H9 (cell line): ENCODE measurements at regions not wholly inside any gene's neighbourhood (a gene's known extent, or its start where the extent isn't known, plus 50 kb on each side); places are given as distances from the start of the nearest gene placed in this dataset.

Experiments used
- DNase-seq: peaks from one replicate; pipeline ENCODE4 v3.0.0-alpha.2; 2017
- H2AFZ ChIP-seq: one replicate; pipeline ENCODE4 v1.6.1; 2013; ENCODE audit warnings: mild to moderate bottlenecking, low read length, control low read depth, moderate library complexity
- H2AK5ac ChIP-seq: 2 replicates; pipeline ENCODE4 v1.6.1; 2013; ENCODE audit warnings: low read length, control low read depth, mixed read lengths; ENCODE audit not compliant: insufficient read length
- H2BK120ac ChIP-seq: one replicate; pipeline ENCODE4 v1.6.1; 2013; ENCODE audit warnings: low read depth, mild to moderate bottlenecking, low read length, control low read depth, inconsistent platforms; ENCODE audit not compliant: poor library complexity, severe bottlenecking
- H2BK12ac ChIP-seq: 2 replicates; pipeline ENCODE4 v1.6.1; 2013; ENCODE audit warnings: low read length, control low read depth, mixed read lengths, low read depth; ENCODE audit not compliant: insufficient read length
- H2BK15ac ChIP-seq: 2 replicates; pipeline ENCODE4 v1.6.1; 2013; ENCODE audit warnings: low read depth, low read length, control low read depth
- H2BK20ac ChIP-seq: one replicate; pipeline ENCODE4 v1.6.1; 2013; ENCODE audit warnings: low read depth, mild to moderate bottlenecking, low read length, control low read depth, inconsistent platforms; ENCODE audit not compliant: poor library complexity, severe bottlenecking
- H2BK5ac ChIP-seq: 2 replicates; pipeline ENCODE4 v1.6.1; 2013; ENCODE audit warnings: low read length, control low read depth, mixed read lengths; ENCODE audit not compliant: insufficient read length
- H3K14ac ChIP-seq: 2 replicates; pipeline ENCODE4 v1.6.1; 2013; ENCODE audit warnings: low read length, control low read depth; ENCODE audit not compliant: insufficient read depth
- H3K18ac ChIP-seq: 2 replicates; pipeline ENCODE4 v1.6.1; 2013; ENCODE audit warnings: low read depth, mild to moderate bottlenecking, mixed read lengths, low read length, control low read depth; ENCODE audit not compliant: insufficient read length
- H3K23ac ChIP-seq: 2 replicates; pipeline ENCODE4 v1.6.1; 2013; ENCODE audit warnings: low read length, control low read depth, mixed read lengths, low read depth; ENCODE audit not compliant: insufficient read length
- H3K23me2 ChIP-seq: 2 replicates; pipeline ENCODE4 v1.6.1; 2013; ENCODE audit warnings: low read depth, mild to moderate bottlenecking, mixed read lengths, low read length, control low read depth; ENCODE audit not compliant: insufficient read length, poor library complexity, severe bottlenecking
- H3K27ac ChIP-seq: 2 replicates; pipeline ENCODE4 v1.5.1; 2013; ENCODE audit warnings: low read length, control low read depth, mixed read lengths, low read depth; ENCODE audit not compliant: insufficient read length
- H3K27me3 ChIP-seq: 2 replicates; pipeline ENCODE4 v1.6.1; 2013; ENCODE audit warnings: low read length, control low read depth, inconsistent platforms; ENCODE audit not compliant: insufficient read depth
- H3K4ac ChIP-seq: 2 replicates; pipeline ENCODE4 v1.6.1; 2013; ENCODE audit warnings: low read depth, mild to moderate bottlenecking, control low read depth, inconsistent platforms, low read length, moderate library complexity
- H3K4me1 ChIP-seq: 2 replicates; pipeline ENCODE4 v1.6.1; 2013; ENCODE audit warnings: low read length, control low read depth, inconsistent platforms; ENCODE audit not compliant: insufficient read depth
- H3K4me2 ChIP-seq: 2 replicates; pipeline ENCODE4 v1.6.1; 2013; ENCODE audit warnings: low read length, control low read depth, mixed read lengths; ENCODE audit not compliant: insufficient read length, insufficient read depth
- H3K56ac ChIP-seq: 2 replicates; pipeline ENCODE4 v1.6.1; 2013; ENCODE audit warnings: low read depth, mild to moderate bottlenecking, mixed read lengths, low read length, control low read depth; ENCODE audit not compliant: insufficient read length
- H3K79me1 ChIP-seq: 2 replicates; pipeline ENCODE4 v1.6.1; 2013; ENCODE audit warnings: low read depth, mild to moderate bottlenecking, moderate library complexity, low read length, control low read depth, inconsistent platforms; ENCODE audit not compliant: insufficient read depth, poor library complexity, severe bottlenecking
- H3K79me2 ChIP-seq: 2 replicates; pipeline ENCODE4 v1.6.1; 2013; ENCODE audit warnings: low read length, control low read depth, inconsistent platforms; ENCODE audit not compliant: insufficient read depth
- H3K9ac ChIP-seq: 2 replicates; pipeline ENCODE4 v1.6.1; 2013; ENCODE audit warnings: low read length, control low read depth, mixed read lengths; ENCODE audit not compliant: insufficient read length; ENCODE audit errors: extremely low read depth
- H3K9me3 ChIP-seq: one replicate; pipeline ENCODE4 v1.6.1; 2013; ENCODE audit warnings: low read depth, low read length, inconsistent platforms; ENCODE audit not compliant: control insufficient read depth
- H3T11ph ChIP-seq: one replicate; pipeline ENCODE4 v1.6.1; 2013; ENCODE audit warnings: mild to moderate bottlenecking, low read length, control low read depth, inconsistent platforms
- H4K20me1 ChIP-seq: one replicate; pipeline ENCODE4 v1.6.1; 2013; ENCODE audit not compliant: control insufficient read depth, insufficient read length, insufficient read depth
- H4K5ac ChIP-seq: 2 replicates; pipeline ENCODE4 v1.6.1; 2013; ENCODE audit warnings: low read depth, mild to moderate bottlenecking, mixed read lengths, low read length, control low read depth; ENCODE audit not compliant: insufficient read length
- H4K8ac ChIP-seq: replicated peaks from 2 replicates; pipeline ENCODE4 v1.6.1; 2013; ENCODE audit warnings: low read length, control low read depth, mixed read lengths, low read depth; ENCODE audit not compliant: insufficient read length
- H4K91ac ChIP-seq: 2 replicates; pipeline ENCODE4 v1.6.1; 2013; ENCODE audit warnings: low read depth, mild to moderate bottlenecking, moderate library complexity, mixed read lengths, low read length, control low read depth; ENCODE audit not compliant: insufficient read length
- H3K27ac Mint-ChIP-seq, 3 experiments: 2 replicates in 2 of 3; 3 replicates in 1 of 3; pipeline ENCODE4 v1.8.0; 2020 to 2021; ENCODE audit warnings: mixed read lengths in 3 of 3, mild to moderate bottlenecking in 1 of 3, moderate library complexity in 1 of 3
- H3K27me3 Mint-ChIP-seq: 2 replicates; pipeline ENCODE4 v1.8.0; 2021; ENCODE audit warnings: low read depth, mild to moderate bottlenecking, moderate library complexity, mixed read lengths
- H3K36me3 Mint-ChIP-seq, 3 experiments: 2 replicates in 2 of 3; 3 replicates in 1 of 3; pipeline ENCODE4 v1.8.0; 2020 to 2021; ENCODE audit warnings: low read depth in 3 of 3, mixed read lengths in 3 of 3; ENCODE audit not compliant: insufficient read depth in 1 of 3
- H3K4me1 Mint-ChIP-seq, 2 experiments: 2 replicates each; pipeline ENCODE4 v1.8.0; 2020; ENCODE audit warnings: mixed read lengths in 2 of 2
- H3K4me3 Mint-ChIP-seq, 2 experiments: 2 replicates in 1 of 2; 3 replicates in 1 of 2; pipeline ENCODE4 v1.8.0; 2020 to 2021; ENCODE audit warnings: mild to moderate bottlenecking in 2 of 2, mixed read lengths in 2 of 2, moderate library complexity in 1 of 2
- H3K9me3 Mint-ChIP-seq, 2 experiments: 2 replicates in 1 of 2; 3 replicates in 1 of 2; pipeline ENCODE4 v1.8.0; 2020; ENCODE audit warnings: mild to moderate bottlenecking in 2 of 2, mixed read lengths in 2 of 2, moderate library complexity in 1 of 2
- CTCF ChIP-seq: fragments of 200-600 bp; sonication (generic); conservative IDR thresholded peaks from 3 replicates; pipeline ENCODE4 v1.8.0; 2021; ENCODE audit warnings: antibody characterized with exemption, mild to moderate bottlenecking
- WGBS: extraction: QIAGEN DNeasy Blood & Tissue Kit; methylation state at CpG from one replicate; pipeline ENCODE4 v1.1.7; 2013; ENCODE audit warnings: missing lambda C conversion rate, low lambda C conversion rate, mixed read lengths; ENCODE audit not compliant: insufficient read length; ENCODE audit errors: extremely low coverage; 5-methylcytosine and 5-hydroxymethylcytosine counted together

GRCh38 chr2:14761118-14761517 is 128.6 kb downstream of the LRATD1 start:
- Histone ChIP-seq H2AK5ac (no peak overlapping the region), H3K9ac (no peak overlapping the region), H4K5ac (no peak overlapping the region), H2AFZ (no peak overlapping the region), H3K4me1 (no peaks in the 10 kb centered on the region), H4K8ac (no peak overlapping the region), H2BK20ac (no peak overlapping the region), H3K9me3 (no peaks in the 10 kb centered on the region), H3K4me2 (no peak overlapping the region), H2BK5ac (no peak overlapping the region), H3K27me3 (no peaks in the 10 kb centered on the region), H2BK15ac (no peak overlapping the region), H3K23me2 (no peaks in the 10 kb centered on the region), H2BK120ac (no peak overlapping the region), H3K27ac (no peak overlapping the region), H3K79me2 (no peaks in the 10 kb centered on the region), H2BK12ac (no peak overlapping the region), H3T11ph (no peak overlapping the region), H3K56ac (no peak overlapping the region), H4K91ac (no peak overlapping the region), H3K79me1 (no peaks in the 10 kb centered on the region), H3K23ac (no peak overlapping the region), H3K4ac (no peak overlapping the region), H4K20me1 (no peaks in the 10 kb centered on the region), H3K14ac (no peak overlapping the region), H3K18ac (no peak overlapping the region)
- DNase-seq = no peak
- Mint-ChIP-seq H3K27me3 (peaks cover 2% of the 10 kb centered on the region; the same call in 1 of the 2 replicates), H3K27ac (no peak overlapping the region; a peak in 1 of 7 replicates), H3K4me3 (no peak overlapping the region), H3K9me3 (no peaks in the 10 kb centered on the region), H3K36me3 (no peaks in the 10 kb centered on the region), H3K4me1 (no peaks in the 10 kb centered on the region)
- no peak for TF ChIP-seq CTCF
- no CpG with 5 or more reads among the region's 11 CpGs for WGBS
